Femur (tissue), 1 donor: ENCODE measurements at regions not wholly inside any gene's neighbourhood (a gene's known extent, or its start where the extent isn't known, plus 50 kb on each side); places are given as distances from the start of the nearest gene placed in this dataset.

Source experiments
- DNase-seq: peaks from one replicate; pipeline ENCODE4 v3.0.0-alpha.2; 2017

DNA sequence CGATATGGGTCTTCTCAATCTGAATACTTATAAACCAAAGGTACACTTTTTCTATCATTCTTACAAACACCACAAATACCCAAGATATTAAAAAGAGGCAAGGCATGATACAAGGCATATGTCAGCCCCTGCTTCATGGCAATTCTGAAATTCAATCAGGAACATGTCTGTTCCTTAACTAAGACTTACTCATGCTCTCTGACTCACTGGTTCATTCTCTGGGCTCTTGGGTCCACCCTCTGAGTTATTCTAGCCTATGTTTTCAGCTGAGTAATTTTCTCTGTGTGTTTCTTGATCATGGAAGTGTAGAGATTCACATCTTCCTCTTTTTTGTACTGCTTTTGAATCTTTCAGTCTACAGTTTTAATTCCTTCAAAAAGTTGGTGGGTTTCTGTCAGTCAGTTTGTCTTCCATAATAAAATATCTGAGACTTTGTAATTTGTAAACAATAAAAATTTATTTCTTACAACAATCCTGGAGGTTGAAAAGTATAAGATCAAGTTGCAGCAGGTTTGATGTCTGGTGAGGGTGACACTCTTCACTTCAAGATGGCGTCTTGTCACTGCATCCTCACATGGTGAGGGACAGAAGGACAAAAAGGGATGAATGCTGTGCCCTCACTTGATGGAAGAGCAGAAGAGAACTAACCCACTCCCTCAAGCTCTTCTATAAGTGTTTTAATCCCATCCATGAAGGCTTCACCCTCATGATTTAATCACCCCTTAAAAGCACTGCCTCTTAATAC, 211.7 kb downstream of the FAM76B start:
- no peak for DNase-seq

DNA sequence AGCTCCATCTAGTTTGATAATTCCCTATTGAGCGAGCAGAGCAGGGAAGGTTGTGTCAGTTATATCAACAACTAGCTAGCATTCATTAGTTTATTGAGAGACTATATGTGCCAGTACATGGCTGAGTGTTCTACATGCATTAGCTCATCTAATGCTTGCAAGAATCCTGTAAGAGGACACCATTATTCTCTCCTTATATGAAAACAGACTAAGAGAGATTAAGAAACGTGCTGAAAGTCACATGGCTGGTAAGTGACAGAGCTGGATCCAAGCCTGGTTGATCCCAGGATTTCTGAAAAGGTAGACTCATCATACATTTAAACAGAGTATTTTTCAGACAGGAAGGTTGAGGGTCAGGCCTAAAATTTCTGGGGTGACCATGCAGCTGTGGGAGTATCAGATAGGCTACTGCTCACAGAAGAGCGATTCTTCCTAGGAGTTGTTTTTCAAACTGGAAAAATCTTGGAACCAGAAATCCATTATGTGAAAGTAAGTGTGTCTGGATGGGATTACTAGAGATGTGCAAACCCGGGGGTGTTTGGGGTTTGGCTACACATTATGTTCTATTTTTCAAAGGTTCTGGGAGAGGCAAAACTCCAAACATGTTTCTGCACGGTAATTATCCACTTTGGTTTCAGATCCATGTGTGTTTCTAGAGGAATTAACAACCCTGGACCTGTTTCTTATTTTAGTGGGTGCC, 213.3 kb downstream of the FAM76B start:
- DNase-seq: no peak

DNA sequence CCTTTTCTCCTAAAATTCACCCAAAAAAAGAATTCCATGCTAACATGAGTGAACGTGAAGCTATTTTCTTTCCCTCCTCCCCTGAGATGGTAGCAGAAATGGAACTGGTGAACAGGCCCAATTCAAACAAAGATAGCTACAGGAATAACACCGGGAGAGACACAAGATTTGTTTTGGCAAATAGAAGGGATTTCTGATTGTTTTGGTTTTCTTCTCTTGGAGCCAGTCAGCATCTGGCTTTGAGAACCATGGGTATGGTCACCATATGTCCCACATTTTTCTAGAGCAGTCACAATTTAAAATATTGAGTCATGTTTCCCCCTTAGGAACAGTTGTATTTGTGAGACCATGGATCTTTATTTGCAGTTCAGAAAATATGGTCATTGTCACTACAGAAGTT, 214.1 kb downstream of the FAM76B start:
- DNase-seq: no peak

DNA sequence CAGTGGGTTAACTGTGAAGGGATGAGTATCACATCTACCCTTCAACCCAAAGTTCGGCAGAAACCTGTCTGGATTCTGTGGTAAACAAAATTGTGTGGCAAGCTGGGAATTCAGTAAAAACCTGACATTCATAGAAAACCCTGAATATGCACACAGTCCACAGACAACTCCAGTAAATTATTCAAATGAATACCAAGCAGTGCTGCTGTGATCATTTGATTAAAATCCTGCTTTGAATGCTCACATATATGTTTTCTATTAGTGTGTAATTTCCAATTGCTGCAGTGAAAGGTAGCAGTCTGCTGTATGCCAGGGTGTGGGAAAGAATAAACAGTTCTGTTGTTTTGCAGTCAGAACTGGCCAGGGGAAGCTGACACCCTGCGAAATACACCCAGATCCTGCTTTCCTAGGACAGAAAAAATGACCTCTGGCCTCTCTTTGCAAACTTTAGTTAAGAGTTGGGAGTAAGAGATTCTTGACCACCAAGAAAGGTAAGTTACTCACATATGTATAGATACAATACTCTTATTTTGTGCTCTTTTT, 217.8 kb downstream of the FAM76B start:
- DNase-seq: no peak

DNA sequence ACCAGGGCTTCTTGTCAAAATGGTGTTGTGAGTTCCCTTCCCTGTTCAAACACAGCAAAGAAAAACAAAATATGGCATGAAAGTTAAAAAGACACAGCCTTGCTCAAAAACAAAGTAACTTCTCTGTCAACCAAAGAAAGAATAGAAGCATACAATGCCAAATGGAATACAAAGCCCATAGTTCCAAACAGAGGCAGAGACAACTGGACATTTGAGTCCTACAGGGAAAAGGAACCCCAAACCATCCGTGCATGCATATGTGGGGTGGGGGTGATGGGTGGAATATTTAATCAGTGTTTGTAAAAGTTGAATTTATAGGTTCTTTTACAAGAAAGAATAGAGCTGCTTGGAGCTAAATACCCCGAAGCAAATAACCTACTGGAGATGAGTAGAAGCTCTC, 218.7 kb downstream of the FAM76B start:
- no peak for DNase-seq

DNA sequence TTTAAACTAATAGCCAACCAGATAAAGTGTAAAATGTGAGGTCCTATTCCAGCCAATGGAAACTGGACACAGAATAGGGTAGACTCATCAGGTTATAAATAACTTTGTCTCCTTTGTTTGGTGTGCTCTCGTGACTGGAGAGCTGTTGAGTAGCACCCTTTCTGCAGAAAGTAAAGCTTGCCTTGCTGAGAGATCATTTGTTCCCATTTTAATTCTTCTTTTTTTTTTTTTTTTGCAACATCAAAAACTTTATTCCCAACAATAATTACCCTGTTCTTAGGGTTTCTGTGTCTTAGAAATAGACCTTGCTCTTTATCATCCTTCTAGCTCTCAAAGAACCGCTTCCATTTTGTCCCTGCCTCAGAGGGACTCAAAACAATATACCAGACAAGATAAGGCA, 220.4 kb downstream of the FAM76B start:
- DNase-seq: no peak

DNA sequence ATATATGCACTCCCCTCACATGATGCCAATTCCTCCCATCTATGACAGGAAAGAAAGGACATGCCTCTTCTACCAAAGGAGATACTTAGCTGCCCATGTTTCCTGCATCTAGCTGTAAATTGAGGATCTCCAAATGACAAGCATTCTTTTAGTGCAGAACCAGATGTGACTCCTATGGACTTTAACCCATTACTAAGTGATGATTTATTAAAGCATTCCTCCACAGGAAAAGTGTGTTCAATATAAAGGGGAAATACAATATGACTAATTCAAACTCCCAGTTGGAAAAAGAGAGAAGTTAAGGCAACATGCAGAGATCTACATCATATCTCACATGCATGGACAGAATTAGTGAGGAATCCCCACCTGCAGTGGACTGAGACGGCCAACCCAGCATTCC, 221.3 kb downstream of the FAM76B start:
- no peak for DNase-seq

DNA sequence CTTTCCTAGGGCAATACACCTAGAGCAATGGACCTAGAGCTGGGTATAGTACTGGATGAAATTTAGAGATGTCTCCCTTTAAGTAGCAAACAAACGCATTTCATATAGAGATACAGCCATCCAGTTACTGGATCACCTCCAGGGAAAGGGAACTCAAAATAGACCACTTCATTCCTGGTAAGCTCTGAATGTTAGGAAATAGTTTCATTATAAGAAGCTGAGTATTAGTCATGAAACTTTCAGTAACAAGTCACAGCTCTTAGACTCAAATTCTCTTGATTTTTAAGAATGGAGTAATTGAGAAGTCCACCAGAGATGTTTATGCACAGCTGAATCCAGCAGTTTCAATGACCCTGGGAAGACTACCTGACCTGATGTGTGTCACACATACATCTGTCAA, 221.9 kb downstream of the FAM76B start:
- no peak for DNase-seq

DNA sequence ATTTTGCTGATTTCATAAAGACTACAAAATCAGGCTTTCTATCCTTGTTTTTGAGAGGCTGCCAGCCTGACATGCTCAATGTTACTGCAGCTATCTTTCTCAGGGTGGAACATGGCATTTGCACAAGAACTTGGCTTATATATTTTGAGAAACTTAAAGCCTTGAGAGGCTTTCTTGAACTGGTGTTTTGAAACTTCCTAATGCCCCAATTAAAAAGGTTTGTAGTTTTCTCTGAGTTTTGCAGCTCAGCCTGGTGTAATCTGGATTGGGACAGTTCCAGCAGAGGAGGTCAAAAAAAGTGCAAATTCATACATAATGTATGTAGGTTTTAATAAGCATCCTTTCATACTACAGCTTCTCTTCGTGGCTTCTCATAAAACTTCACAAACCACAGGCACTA, 223.4 kb downstream of the FAM76B start:
- no peak for DNase-seq

DNA sequence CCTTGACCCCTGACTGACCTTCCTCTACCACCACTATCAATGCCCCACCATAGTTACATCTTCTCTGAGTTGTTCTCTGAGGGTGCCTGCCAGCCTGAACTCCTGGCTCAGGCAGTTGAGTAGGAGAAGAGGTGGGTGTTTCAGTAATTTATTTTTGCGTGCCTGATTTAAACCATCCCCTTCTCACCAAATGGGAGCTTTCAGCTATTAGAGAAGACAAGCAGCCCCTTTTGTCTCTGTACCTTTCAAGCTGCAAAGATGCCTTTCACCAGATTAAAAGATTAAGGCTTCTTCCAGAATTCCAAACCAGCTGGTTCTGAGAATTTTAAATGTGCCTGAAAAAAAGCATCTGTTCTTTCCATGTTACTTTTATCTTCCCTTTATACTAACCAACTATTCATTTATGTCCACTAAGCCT, 223.8 kb downstream of the FAM76B start:
- DNase-seq: no peak

DNA sequence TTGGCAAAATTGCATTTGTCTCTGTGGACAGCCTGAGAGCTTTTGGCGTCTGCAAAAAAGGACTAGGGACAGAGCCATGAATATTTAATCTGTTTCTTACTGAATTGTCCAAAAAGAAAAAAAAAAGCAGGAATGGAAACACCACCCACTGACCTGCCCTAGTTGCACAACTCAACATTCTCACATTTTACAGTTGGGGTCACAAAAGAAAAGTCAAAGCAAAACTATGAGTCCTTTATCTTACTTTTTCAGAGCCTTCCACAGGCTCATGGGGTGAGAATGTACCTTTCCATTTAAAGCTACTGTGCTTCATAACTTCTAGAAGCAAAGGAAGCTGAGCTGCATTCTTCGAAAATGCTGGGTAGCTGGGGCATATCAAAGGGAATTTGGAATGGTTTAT, 225.7 kb downstream of the FAM76B start:
- no peak for DNase-seq

DNA sequence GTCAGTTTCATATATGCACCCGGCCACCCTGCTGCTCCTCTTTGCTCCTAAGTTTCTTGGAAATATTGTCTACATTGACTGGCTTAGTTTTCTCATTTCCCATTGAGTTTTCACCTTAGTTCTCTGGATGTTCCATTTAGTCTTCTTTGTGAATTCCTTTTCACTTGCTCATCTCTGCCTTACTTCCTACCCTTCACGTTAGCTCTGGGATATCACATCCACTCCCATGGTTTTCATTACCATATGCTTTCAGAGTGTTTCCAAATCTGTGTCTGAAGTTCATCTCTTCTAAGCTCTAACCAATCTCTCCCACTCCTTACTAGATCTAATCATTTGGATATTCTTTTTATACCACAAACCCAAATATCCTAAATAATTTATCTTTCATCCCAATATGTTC, 226.4 kb downstream of the FAM76B start:
- no peak for DNase-seq

DNA sequence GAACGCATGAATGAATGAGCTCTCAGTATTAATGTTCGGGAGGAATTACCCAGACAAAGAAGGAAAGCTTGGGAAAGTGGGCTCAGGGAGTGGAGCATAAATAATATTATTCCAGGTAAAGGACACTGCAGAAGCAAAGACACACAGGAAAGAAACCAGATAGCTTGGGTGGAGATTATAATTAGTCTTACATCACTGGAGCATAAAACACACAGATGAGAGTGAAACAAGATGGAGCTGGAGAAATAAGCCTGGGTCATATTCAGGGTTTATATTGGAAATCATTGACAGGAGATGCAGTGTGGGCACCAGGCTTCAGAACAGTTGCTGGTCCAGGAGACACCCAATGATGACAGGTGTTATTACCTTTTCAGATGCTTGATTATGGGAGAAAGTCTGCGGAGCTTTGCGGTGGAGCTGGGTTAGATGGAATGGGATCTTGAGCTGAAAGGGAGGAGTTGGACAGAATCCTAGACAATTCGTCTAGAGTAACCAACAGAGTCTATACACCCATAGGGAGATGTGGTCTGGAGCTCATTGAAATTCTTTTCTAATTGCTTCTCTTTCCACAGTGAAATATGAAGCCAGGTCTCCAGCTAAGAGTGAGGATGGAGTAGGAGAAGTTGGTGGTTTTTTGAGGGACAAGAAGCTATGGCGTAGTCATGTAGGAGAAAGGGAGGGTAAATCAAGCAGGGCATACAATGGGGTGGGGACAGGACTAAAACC, 227.2 kb downstream of the FAM76B start:
- DNase-seq: no peak

DNA sequence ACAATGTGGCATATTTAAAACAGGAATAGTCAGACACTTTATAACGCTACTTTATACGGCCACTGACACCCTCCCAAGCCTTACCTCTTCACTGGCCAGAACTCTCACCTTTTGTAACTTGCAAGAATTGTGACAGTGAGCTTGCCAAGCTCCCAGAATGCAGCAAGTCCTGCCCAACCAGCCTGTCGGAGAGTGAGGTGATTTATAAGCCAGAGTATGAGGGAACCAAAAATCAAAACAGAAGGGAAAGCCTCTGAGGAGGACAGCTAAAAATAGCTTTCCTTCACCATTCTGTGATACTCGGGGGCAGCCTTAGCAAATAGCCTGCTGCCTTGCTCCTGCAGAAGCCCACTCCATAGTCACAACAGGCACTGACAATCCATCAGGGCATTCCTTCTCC, 229.7 kb downstream of the FAM76B start:
- DNase-seq: peak; percentile 26

DNA sequence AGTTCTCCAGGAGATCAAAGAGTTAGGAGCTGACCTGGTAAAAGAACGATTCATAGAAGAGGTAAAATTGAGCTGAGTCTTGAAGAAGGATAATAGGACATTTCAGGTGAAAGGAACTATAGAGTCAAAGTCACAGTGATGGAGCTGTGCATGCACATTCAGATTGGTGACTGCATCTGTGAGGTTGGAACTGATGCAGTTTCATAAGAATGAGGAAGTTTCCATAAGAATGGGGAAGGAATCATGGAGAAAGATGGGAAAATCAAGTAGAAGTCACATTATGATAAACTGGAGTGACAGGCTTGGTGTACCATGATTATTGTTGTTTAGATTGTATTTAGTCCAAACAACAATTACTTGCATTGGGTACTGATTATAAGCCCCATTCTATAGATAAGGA, 232.2 kb downstream of the FAM76B start:
- no peak for DNase-seq

DNA sequence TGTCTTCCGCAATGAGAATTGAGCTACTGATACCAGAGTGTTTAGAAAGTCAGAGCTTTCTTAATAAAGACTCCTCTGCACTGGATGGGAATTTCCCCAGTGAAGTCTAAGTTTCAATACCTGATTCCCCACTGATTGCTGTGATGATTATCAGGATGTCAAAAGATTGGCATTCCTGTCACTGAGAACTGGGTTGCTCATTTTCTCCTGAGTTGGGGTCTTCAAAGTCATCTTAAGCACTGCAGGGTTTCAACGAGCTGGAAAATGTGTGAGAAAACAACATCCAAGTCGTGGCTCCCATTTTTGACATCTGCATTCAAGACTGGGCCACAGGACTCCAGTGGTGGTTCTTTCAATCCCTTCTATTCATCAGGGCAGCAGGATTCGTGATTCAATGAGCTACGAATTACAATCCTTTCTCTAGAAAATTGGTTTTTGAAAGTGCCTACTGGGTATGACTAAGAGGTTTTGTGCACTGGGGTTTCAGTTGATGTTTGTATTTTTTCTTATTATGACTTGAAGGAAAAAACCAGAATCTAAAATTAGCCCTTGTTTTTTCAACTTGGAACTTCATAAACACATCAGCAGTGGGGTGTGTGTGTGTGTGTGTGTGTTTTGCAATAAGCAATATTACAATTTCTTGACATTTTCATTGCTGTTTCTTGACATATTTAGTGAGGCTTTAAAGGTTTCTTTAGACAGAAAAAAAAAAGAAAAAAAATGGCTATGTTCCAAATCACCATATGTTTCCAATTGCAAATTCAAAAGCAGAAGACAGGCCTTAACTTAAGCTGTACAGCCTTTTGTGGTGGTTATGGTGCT, 233.0 kb downstream of the FAM76B start:
- no peak for DNase-seq

DNA sequence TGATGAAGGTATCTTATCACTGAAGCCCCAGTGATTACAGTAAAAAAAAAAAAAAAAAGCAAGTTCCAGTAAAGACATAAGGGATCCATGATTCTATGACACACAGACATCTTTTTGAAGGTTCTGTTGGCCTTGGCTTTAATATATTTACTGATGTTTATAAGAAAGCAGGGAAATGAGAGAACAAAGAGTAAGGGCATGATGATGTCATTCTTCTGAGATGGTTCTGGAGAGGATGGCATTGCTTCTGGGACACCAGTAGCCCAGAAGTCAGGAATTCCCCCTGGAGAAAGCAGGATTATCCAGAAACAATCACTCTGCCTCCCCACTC, 233.6 kb downstream of the FAM76B start:
- no peak for DNase-seq

DNA sequence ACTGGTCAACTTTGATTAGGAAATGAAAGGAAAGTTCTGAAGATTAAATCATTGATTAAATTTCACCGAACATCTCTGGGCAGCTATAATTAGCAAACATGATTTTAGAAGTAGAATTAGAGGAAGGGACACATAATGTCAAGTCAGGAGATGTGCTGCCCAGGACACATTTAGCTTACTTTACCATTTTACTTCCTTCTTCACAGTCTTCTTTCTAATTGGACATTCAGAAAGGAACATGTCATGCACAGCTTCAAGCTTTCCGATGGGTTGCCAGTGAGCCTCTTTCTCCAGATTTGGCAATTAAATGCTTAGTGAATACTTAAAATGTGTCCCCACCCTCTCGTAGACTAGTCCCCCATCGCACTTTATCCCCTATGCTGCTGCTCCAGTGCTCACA, 234.7 kb downstream of the FAM76B start:
- DNase-seq: no peak

DNA sequence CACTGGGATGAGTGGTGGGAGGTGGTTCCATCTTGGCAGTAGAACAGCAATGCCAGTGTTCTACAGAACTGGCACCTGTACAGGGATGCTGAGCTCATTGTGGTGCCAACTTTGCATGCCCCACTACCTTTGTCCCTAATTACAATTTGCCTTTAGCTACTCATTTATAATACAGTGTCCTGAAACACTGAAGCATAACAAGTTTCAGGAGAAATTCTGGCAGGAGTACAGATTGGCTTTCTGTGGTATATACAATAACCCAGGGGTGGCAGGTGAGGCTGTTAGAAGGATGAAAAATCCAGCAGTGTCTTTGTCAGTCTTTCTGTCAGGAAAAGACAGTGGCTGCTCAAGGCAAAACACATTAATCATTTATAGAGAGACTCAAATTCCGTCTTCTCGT, 240.3 kb downstream of the FAM76B start:
- DNase-seq: no peak

DNA sequence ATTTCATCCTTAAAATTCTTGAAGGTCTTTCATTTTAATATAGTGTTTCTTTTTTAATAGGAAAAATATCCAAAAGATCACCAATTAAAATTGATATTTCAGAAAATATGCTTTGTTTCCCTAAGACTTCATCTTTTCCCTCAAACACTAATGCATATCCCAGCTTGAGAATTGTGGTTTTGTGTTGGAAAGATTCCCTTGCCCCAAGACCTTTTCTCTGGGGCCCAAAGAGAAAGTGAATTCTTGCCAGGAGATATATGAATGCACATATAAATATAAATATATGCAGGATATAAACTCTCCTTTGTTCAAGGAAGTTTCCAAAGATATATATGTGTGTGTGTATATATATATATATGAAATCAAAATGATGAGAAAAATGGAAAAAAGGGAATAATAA, 241.2 kb downstream of the FAM76B start:
- DNase-seq: no peak

DNA sequence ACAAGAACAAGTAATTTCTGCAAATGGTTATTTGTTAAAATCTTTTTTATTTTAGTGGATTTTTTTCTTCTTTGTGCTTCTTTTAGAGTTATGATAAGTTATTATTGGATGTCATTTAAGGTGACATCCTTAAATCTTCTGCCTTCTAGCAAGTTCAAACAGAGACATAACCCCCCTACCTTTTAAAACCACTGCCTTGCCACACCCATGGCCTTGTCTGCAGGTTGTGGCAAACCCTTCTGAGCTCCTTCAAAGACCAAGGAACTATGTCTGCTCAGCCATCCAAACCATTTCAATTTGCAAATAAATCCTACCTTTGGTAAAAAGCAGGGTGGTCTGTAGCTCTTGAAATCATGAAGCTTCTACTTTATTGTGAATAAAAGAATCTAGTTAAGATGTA, 241.6 kb downstream of the FAM76B start:
- DNase-seq: no peak

DNA sequence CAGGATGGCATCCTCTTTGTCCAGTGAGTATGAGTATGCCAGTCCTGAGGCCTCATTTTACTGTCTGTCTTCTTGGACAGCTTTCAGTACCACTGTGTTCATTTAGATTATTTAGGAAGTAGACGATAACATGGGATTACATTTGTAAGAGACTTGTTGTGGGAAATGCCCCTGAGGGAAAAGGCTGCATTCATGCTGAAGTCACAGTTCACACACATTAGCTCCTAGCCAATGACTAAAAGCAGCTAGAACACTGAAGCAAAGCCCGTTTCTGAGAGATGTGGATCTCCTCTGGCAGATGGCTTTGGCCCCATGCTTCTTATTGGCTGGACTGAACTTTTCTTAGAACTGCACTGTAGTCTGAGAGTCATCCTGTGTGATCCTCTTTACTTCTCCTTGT, 242.4 kb downstream of the FAM76B start:
- no peak for DNase-seq
